GM23338 (cell line): ENCODE measurements at regions not wholly inside any gene's neighbourhood (a gene's known extent, or its start where the extent isn't known, plus 50 kb on each side); places are given as distances from the start of the nearest gene placed in this dataset.

Source experiments
- ATAC-seq: fragments of 200-7000 bp; cut with Tn5 transposase; 3 replicates; pipeline ENCODE4 v1.9.1; 2020
- DNase-seq: peaks from one replicate; pipeline ENCODE4 v3.0.0-alpha.2; 2015; ENCODE audit warnings: low spot score
- H2AFZ ChIP-seq: fragments of 200-600 bp; sonication (generic); 2 replicates; pipeline ENCODE4 v1.8.0; 2016; ENCODE audit warnings: antibody characterized with exemption, mild to moderate bottlenecking, moderate library complexity
- H3F3A ChIP-seq: fragments of 200-600 bp; sonication (generic); replicated peaks from 2 replicates; pipeline ENCODE4 v1.8.0; 2017; ENCODE audit warnings: antibody characterized with exemption, mixed run types, low read depth
- H3K27ac ChIP-seq: fragments of 200-600 bp; sonication (generic); 2 replicates; pipeline ENCODE4 v1.6.1; 2016; ENCODE audit warnings: low read depth
- H3K27me3 ChIP-seq: fragments of 200-600 bp; sonication (generic); 2 replicates; pipeline ENCODE4 v1.8.0; 2016; ENCODE audit warnings: mild to moderate bottlenecking, mixed run types, moderate library complexity; ENCODE audit not compliant: insufficient read depth
- H3K36me3 ChIP-seq: fragments of 200-600 bp; sonication (generic); 2 replicates; pipeline ENCODE4 v1.8.0; 2016; ENCODE audit warnings: mild to moderate bottlenecking; ENCODE audit not compliant: insufficient read depth
- H3K4me1 ChIP-seq: fragments of 200-600 bp; sonication (generic); 2 replicates; pipeline ENCODE4 v1.8.0; 2016; ENCODE audit warnings: mild to moderate bottlenecking, moderate library complexity; ENCODE audit not compliant: insufficient read depth
- H3K4me2 ChIP-seq: fragments of 200-600 bp; sonication (generic); 2 replicates; pipeline ENCODE4 v1.7.1; 2017; ENCODE audit warnings: mixed run types
- H3K4me3 ChIP-seq: fragments of 200-600 bp; sonication (generic); 2 replicates; pipeline ENCODE4 v1.6.1; 2016; ENCODE audit warnings: mixed run types
- H3K79me2 ChIP-seq: fragments of 200-600 bp; sonication (generic); replicated peaks from 2 replicates; pipeline ENCODE4 v1.8.0; 2017; ENCODE audit warnings: mild to moderate bottlenecking; ENCODE audit not compliant: insufficient read depth
- H3K9me2 ChIP-seq: fragments of 200-600 bp; sonication (generic); 2 replicates; pipeline ENCODE4 v1.8.0; 2017; ENCODE audit not compliant: insufficient read depth
- H4K20me1 ChIP-seq: fragments of 200-600 bp; sonication (generic); replicated peaks from 2 replicates; pipeline ENCODE4 v1.8.0; 2017; ENCODE audit warnings: mild to moderate bottlenecking; ENCODE audit not compliant: insufficient read depth
- H3K27ac Mint-ChIP-seq: 2 replicates; pipeline ENCODE4 v1.8.0; 2020; ENCODE audit warnings: inconsistent platforms, mild to moderate bottlenecking, moderate library complexity, mixed read lengths
- H3K27me3 Mint-ChIP-seq: 3 replicates; pipeline ENCODE4 v1.8.0; 2022; ENCODE audit warnings: low read depth, mild to moderate bottlenecking, moderate library complexity, mixed read lengths, inconsistent platforms; ENCODE audit not compliant: insufficient read depth, poor library complexity
- H3K36me3 Mint-ChIP-seq: 3 replicates; pipeline ENCODE4 v1.8.0; 2021; ENCODE audit warnings: low read depth, mild to moderate bottlenecking, inconsistent platforms, moderate library complexity, mixed read lengths
- H3K4me1 Mint-ChIP-seq: 3 replicates; pipeline ENCODE4 v1.8.0; 2020; ENCODE audit warnings: mild to moderate bottlenecking, inconsistent platforms, mixed read lengths
- H3K4me3 Mint-ChIP-seq: 3 replicates; pipeline ENCODE4 v1.8.0; 2021; ENCODE audit warnings: moderate library complexity, mild to moderate bottlenecking, inconsistent platforms, mixed read lengths
- H3K9me3 Mint-ChIP-seq: 3 replicates; pipeline ENCODE4 v1.8.0; 2020; ENCODE audit warnings: moderate library complexity, mild to moderate bottlenecking, inconsistent platforms, mixed read lengths
- CREB1 ChIP-seq: fragments of 250-450 bp; sonication (Bioruptor Pico); IDR thresholded peaks from 2 replicates; pipeline ENCODE4 v1.5.0; 2020; ENCODE audit warnings: low read depth, mild to moderate bottlenecking, moderate library complexity
- CTCF ChIP-seq, 2 experiments: fragments of 200-600 bp in 1 of 2; sonication (generic) in 1 of 2; conservative IDR thresholded peaks; 2 replicates each; pipeline versions ENCODE4 v1.5.1 to v1.6.1; 2016 to 2017; ENCODE audit warnings: antibody characterized with exemption in 2 of 2, low read depth in 2 of 2, mild to moderate bottlenecking in 2 of 2, moderate library complexity in 1 of 2
- EZH2phosphoT487 ChIP-seq: fragments of 200-600 bp; sonication (generic); IDR thresholded peaks from one replicate; pipeline ENCODE4 v1.8.1; 2018; ENCODE audit warnings: antibody characterized with exemption; ENCODE audit not compliant: unreplicated experiment
- JUNB ChIP-seq: IDR thresholded peaks from one replicate; pipeline ENCODE4 v1.6.1; 2016; ENCODE audit warnings: antibody characterized with exemption; ENCODE audit not compliant: unreplicated experiment
- NANOG ChIP-seq: IDR thresholded peaks from 2 replicates; pipeline ENCODE4 v1.6.1; 2016; ENCODE audit warnings: antibody characterized with exemption, borderline replicate concordance
- POLR2AphosphoS5 ChIP-seq: IDR thresholded peaks from 2 replicates; pipeline ENCODE4 v1.6.1; 2016; ENCODE audit warnings: antibody characterized with exemption, low read depth
- REST ChIP-seq: IDR thresholded peaks from one replicate; pipeline ENCODE4 v1.6.1; 2018; ENCODE audit warnings: antibody characterized with exemption; ENCODE audit not compliant: unreplicated experiment
- STAT1 ChIP-seq: IDR thresholded peaks from one replicate; pipeline ENCODE4 v1.6.1; 2016; ENCODE audit warnings: antibody characterized with exemption; ENCODE audit not compliant: unreplicated experiment
- ZNF114 ChIP-seq: fragments of 250-450 bp; sonication (Bioruptor Pico); IDR thresholded peaks from 2 replicates; pipeline ENCODE4 v1.5.0; 2020; ENCODE audit warnings: mild to moderate bottlenecking, moderate library complexity
- ZNF331 ChIP-seq: fragments of 250-450 bp; sonication (Bioruptor Pico); IDR thresholded peaks from 2 replicates; pipeline ENCODE4 v1.5.0; 2020; ENCODE audit warnings: low read depth, mild to moderate bottlenecking, moderate library complexity

GRCh38 chr3:165658027-165658426 lies 179.2 kb downstream of the BCHE start (continued):
- TF ChIP-seq REST (no peak), CREB1 (no peak), NANOG (no peak), ZNF114 (no peak), POLR2AphosphoS5 (no peak), EZH2phosphoT487 (no peak), JUNB (no peak)

- Histone ChIP-seq H3F3A (no peaks in the 10 kb centered on the region), H3K4me2 (no peak overlapping the region), H3K27me3 (no peaks in the 10 kb centered on the region), H3K4me3 (no peak overlapping the region), H3K36me3 (no peaks in the 10 kb centered on the region), H2AFZ (no peak overlapping the region), H4K20me1 (no peaks in the 10 kb centered on the region), H3K27ac (no peak overlapping the region), H3K4me1 (no peaks in the 10 kb centered on the region), H3K79me2 (no peaks in the 10 kb centered on the region), H3K9me2 (no peaks in the 10 kb centered on the region; the same call in 1 of the 2 replicates)
- ATAC-seq (no peak), DNase-seq (no peak)
- H3K9me3 Mint-ChIP-seq: peaks cover 4% of the 10 kb centered on the region; the same call in 2 of the 3 replicates
- H3K4me3 Mint-ChIP-seq: no peak overlapping the region
- H3K27me3 Mint-ChIP-seq: no peaks in the 10 kb centered on the region
- no peaks in the 10 kb centered on the region for H3K4me1 Mint-ChIP-seq
- H3K36me3 Mint-ChIP-seq: peaks cover 3% of the 10 kb centered on the region; the same call in 2 of the 3 replicates
- no peak overlapping the region for H3K27ac Mint-ChIP-seq
- TF ChIP-seq ZNF331 (no peak), CTCF (conservative IDR thresholded peaks at IDR 0.05; ENCODE audit: low read depth in 2 of 2) (no peak), STAT1 (no peak), POLR2AphosphoS5 (no peak), REST (no peak)
These were observed 184.0 kb downstream of the BCHE start for GRCh38 chr3:165653130-165653778.
